Caco-2 (cell line): ENCODE measurements at regions not wholly inside any gene's neighbourhood (a gene's known extent, or its start where the extent isn't known, plus 50 kb on each side); places are given as distances from the start of the nearest gene placed in this dataset.

Experiments
- BruUV-seq: library from RNA; stranded (reverse); fragments of 400-500 nt; replicated peaks from 2 replicates; lab custom pipeline; 2021; lab: Mats Ljungman, UMichigan
- CTCF ChIA-PET: fragments of 300-600 bp; sonication (Branson Sonifier 250); formaldehyde crosslinking; loops from one replicate; lab custom pipeline; 2022; ENCODE audit warnings: antibody characterized with exemption; lab: Charles Lee
- POLR2A ChIA-PET: fragments of 300-600 bp; sonication (Branson Sonifier 250); formaldehyde crosslinking; loops from one replicate; lab custom pipeline; 2022; ENCODE audit warnings: antibody characterized with exemption; lab: Charles Lee
- DNase-seq, 2 experiments: peaks; one replicate each; pipeline versions ENCODE4 v3.0.0 to v3.0.0-alpha.2; 2020 to 2022
- H3K27me3 ChIP-seq: replicated peaks from 2 replicates; pipeline ENCODE4 v1.6.0; 2011; ENCODE audit warnings: low read length; ENCODE audit not compliant: control insufficient read depth, insufficient read depth
- H3K36me3 ChIP-seq: 2 replicates; pipeline ENCODE4 v1.5.1; 2011; ENCODE audit warnings: low read length; ENCODE audit not compliant: control insufficient read depth, insufficient read depth
- H3K4me1 ChIP-seq: fragments of 250-450 bp; sonication (Bioruptor Pico); 2 replicates; pipeline ENCODE4 v1.5.1; 2020; ENCODE audit warnings: mild to moderate bottlenecking
- H3K4me3 ChIP-seq: 2 replicates; pipeline ENCODE4 v1.5.1; 2011; ENCODE audit warnings: low read depth, mild to moderate bottlenecking, control low read depth, low read length
- H3K9me3 ChIP-seq: fragments of 250-450 bp; sonication (Bioruptor Pico); 2 replicates; pipeline ENCODE4 v1.5.1; 2020; ENCODE audit warnings: mild to moderate bottlenecking, moderate library complexity
- H3K27ac Mint-ChIP-seq: one replicate; pipeline ENCODE4 v1.8.0; 2022; ENCODE audit warnings: mixed read lengths; ENCODE audit not compliant: unreplicated experiment
- H3K27me3 Mint-ChIP-seq: one replicate; pipeline ENCODE4 v1.8.0; 2022; ENCODE audit warnings: mixed read lengths; ENCODE audit not compliant: insufficient read depth, unreplicated experiment
- H3K36me3 Mint-ChIP-seq: one replicate; pipeline ENCODE4 v1.8.0; 2022; ENCODE audit warnings: mild to moderate bottlenecking, mixed read lengths; ENCODE audit not compliant: insufficient read depth, unreplicated experiment
- H3K4me1 Mint-ChIP-seq: one replicate; pipeline ENCODE4 v1.8.0; 2022; ENCODE audit warnings: low read depth, mixed read lengths; ENCODE audit not compliant: unreplicated experiment
- H3K4me3 Mint-ChIP-seq: one replicate; pipeline ENCODE4 v1.8.0; 2022; ENCODE audit warnings: mild to moderate bottlenecking, moderate library complexity, mixed read lengths; ENCODE audit not compliant: unreplicated experiment
- H3K9me3 Mint-ChIP-seq: one replicate; pipeline ENCODE4 v1.8.0; 2022; ENCODE audit warnings: mixed read lengths; ENCODE audit not compliant: unreplicated experiment
- intact Hi-C: fragments of 100-400 bp; cut with micrococcal nuclease; formaldehyde crosslinking; loops from one replicate; pipeline ENCODE4 v1.10.0; 2022; ENCODE audit not compliant: unreplicated experiment
- TF ChIP-seq, protein P1 (sequence below), 2 experiments: fragments of 200-600 bp in 1 of 2; IDR thresholded peaks; 1 replicate in 1 of 2; 2 replicates in 1 of 2; pipeline versions ENCODE4 v1.5.1 to v1.8.0; 2011 to 2022; ENCODE audit warnings: antibody characterized with exemption in 1 of 2, control low read depth in 1 of 2, inconsistent platforms in 1 of 2, low read depth in 1 of 2, low read length in 1 of 2, mild to moderate bottlenecking in 1 of 2, moderate library complexity in 1 of 2; ENCODE audit not compliant: insufficient read depth in 1 of 2, severe bottlenecking in 1 of 2, unreplicated experiment in 1 of 2

DNA sequence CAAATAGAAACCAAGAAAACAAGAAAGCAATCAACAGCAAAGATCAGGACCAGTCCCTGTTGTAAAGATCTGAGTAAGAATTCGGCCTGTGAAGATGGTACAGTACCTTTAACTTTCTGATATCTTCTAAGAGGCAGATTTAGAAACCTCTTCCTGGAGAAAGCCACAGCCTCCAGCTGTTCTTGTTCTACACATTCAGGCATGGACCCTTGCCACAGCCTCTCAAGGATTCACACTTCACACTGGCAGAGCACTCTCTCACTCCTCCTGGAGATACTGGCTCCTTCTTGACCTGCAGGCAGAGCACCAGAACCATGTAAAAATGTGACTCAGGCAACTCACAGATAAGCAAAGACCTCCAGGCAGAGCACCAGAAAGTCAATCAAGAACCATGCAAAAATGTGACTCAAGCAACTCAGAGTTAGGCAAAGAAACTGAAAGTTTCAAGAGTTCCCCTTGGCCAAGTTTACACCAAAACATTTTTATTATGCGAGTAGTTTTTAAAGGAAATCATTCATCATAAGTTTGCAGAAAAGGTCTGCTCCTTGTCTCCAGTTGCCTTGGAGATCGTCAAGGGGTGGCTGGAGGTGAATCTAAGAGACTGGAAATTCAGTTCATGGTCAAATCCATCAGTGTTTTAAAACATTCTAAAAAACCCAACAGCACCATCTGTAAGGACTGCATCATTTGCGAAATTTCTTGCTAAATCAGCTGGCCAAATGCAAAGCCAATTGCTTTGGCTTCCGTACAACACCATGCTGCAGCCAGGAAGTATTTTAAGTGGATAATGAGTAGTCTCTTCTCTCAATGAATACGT is 119.3 kb upstream of the MDM1 start:
- BruUV-seq = no TSS peak
- no peaks in the 10 kb centered on the region for H3K27me3 ChIP-seq
- peaks cover 19% of the 10 kb centered on the region for H3K4me1 Mint-ChIP-seq
- H3K4me1 ChIP-seq = peaks cover 9% of the 10 kb centered on the region
- no peak for DNase-seq
- no peak overlapping the region for H3K4me3 Mint-ChIP-seq
- no peak overlapping the region for H3K4me3 ChIP-seq
- ChIA-PET CTCF (no interaction called here), POLR2A (no interaction called here)
- intact Hi-C loops = no loop called here
- H3K36me3 ChIP-seq = no peaks in the 10 kb centered on the region
- no peak overlapping the region for H3K27ac Mint-ChIP-seq
- H3K9me3 ChIP-seq = no peaks in the 10 kb centered on the region
- no peaks in the 10 kb centered on the region for H3K36me3 Mint-ChIP-seq
- TF ChIP-seq, protein P1, sequence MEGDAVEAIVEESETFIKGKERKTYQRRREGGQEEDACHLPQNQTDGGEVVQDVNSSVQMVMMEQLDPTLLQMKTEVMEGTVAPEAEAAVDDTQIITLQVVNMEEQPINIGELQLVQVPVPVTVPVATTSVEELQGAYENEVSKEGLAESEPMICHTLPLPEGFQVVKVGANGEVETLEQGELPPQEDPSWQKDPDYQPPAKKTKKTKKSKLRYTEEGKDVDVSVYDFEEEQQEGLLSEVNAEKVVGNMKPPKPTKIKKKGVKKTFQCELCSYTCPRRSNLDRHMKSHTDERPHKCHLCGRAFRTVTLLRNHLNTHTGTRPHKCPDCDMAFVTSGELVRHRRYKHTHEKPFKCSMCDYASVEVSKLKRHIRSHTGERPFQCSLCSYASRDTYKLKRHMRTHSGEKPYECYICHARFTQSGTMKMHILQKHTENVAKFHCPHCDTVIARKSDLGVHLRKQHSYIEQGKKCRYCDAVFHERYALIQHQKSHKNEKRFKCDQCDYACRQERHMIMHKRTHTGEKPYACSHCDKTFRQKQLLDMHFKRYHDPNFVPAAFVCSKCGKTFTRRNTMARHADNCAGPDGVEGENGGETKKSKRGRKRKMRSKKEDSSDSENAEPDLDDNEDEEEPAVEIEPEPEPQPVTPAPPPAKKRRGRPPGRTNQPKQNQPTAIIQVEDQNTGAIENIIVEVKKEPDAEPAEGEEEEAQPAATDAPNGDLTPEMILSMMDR (IDR thresholded peaks at IDR 0.05; ENCODE audit: insufficient read depth in 1 of 2, low read depth in 1 of 2, low read length in 1 of 2, severe bottlenecking in 1 of 2, unreplicated experiment in 1 of 2) = no peak
- peaks cover 10% of the 10 kb centered on the region for H3K9me3 Mint-ChIP-seq
- no peaks in the 10 kb centered on the region for H3K27me3 Mint-ChIP-seq

DNA sequence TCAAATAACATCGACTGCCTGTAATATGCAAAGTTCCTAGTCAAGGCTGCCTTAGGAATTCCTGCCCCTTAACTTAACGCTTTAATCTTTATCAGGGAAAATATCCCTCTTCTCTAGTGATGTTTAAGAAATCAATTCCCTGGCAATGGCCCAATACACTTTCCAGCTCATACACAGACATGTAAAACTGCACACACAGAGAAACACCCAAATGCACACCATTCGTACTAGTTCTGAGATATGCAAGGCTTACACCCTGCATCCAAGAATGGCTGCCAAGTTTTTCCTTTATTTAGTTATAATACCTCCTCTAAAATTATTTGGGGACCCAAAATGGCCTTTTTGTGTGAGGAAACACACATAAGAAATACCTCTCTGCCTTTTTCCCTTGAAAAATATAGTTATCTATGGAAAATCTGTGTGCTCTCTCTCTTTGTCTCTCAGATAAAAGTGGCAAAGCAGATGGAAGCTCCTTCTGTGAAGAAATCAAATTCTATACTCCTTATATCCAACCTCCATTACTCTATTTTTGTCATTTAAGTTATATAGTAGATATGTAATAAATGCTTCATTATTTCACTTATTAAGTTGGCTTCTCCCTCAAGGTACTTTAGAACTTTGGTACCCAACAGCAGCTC is 120.0 kb upstream of the MDM1 start:
- H3K36me3 ChIP-seq = no peaks in the 10 kb centered on the region
- H3K27me3 Mint-ChIP-seq = no peaks in the 10 kb centered on the region
- POLR2A ChIA-PET = no interaction called here

DNA sequence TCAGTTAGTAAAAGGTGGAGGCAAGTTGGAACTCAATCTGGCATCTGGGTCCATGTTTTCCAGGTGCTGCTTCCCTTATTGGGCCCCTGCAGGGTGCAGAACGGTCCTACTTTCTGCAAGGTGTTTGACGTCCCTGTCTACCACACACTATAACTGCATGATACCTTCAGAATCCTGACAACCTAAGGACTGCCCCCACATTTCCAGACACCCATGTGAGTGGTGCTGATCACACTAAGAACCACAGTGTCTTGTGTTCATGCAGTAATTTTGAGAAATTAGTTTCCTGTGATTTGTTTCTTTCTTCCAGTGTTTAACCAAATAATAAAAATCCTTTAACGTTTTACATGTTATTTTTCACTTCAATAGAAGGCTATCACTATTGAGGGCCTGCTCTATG is 121.1 kb upstream of the MDM1 start:
- H3K4me3 ChIP-seq = no peak overlapping the region
- H3K36me3 Mint-ChIP-seq = no peaks in the 10 kb centered on the region
- no peaks in the 10 kb centered on the region for H3K36me3 ChIP-seq
- BruUV-seq = no TSS peak
- POLR2A ChIA-PET = no interaction called here
- no peaks in the 10 kb centered on the region for H3K27me3 Mint-ChIP-seq
- no peak overlapping the region for H3K27ac Mint-ChIP-seq
- intact Hi-C loops = no loop called here
- CTCF ChIA-PET = no interaction called here
- no peaks in the 10 kb centered on the region for H3K27me3 ChIP-seq
- TF ChIP-seq, protein P1 (IDR thresholded peaks at IDR 0.05; ENCODE audit: insufficient read depth in 1 of 2, low read depth in 1 of 2, low read length in 1 of 2, severe bottlenecking in 1 of 2, unreplicated experiment in 1 of 2) = no peak
- H3K9me3 Mint-ChIP-seq = peaks cover 10% of the 10 kb centered on the region
- H3K4me1 Mint-ChIP-seq = peaks cover 6% of the 10 kb centered on the region
- no peak for DNase-seq
- no peak overlapping the region for H3K4me3 Mint-ChIP-seq
- no peaks in the 10 kb centered on the region for H3K4me1 ChIP-seq
- no peaks in the 10 kb centered on the region for H3K9me3 ChIP-seq

More for the DNA sequence above, 120.0 kb upstream of the MDM1 start:
- no peak for DNase-seq
- Histone ChIP-seq H3K9me3 (no peaks in the 10 kb centered on the region), H3K4me1 (peaks cover 4% of the 10 kb centered on the region), H3K27me3 (no peaks in the 10 kb centered on the region), H3K4me3 (no peak overlapping the region)
- peaks cover 15% of the 10 kb centered on the region for H3K4me1 Mint-ChIP-seq
- TF ChIP-seq, protein P1 (IDR thresholded peaks at IDR 0.05; ENCODE audit: insufficient read depth in 1 of 2, low read depth in 1 of 2, low read length in 1 of 2, severe bottlenecking in 1 of 2, unreplicated experiment in 1 of 2) = no peak
- no peak overlapping the region for H3K4me3 Mint-ChIP-seq
- CTCF ChIA-PET = no interaction called here
- no peak overlapping the region for H3K27ac Mint-ChIP-seq
- H3K36me3 Mint-ChIP-seq = no peaks in the 10 kb centered on the region
- BruUV-seq = no TSS peak
- intact Hi-C loops = no loop called here
- H3K9me3 Mint-ChIP-seq = peaks cover 10% of the 10 kb centered on the region
